ENCODE measurements at regions not wholly inside any gene's neighbourhood (a gene's known extent, or its start where the extent isn't known, plus 50 kb on each side); places are given as distances from the start of the nearest gene placed in this dataset.

DNA sequence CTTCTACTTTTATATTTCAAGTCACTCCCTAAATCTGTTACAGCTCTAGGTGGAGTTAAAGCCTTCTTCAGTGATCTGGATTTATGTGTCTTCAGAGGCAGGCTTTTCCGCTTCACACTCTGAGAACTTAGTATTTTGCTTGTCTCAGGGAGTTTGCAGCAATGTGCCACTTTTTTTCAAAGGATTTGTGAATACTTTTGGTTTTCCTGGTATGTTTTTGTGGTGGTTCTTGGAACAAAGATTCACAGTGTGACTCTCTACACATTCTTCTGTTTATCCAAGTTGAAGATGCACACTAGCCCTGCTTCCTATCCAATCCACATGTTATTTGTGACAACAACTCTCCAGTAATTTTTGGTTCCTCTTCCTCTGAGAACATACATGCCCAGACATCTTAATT is 1253.7 kb downstream of the TECRL start:
- BruUV-seq (replicated peaks): no TSS peak
- 4% methylated on average over 1 of the region's 1 CpG for WGBS (ENCODE audit: low lambda C conversion rate)
- Histone ChIP-seq H3K4me3 (replicated peaks in 1 of 3; ENCODE audit: insufficient read depth in 1 of 3, low read depth in 2 of 3, low read length in 3 of 3) (no peak overlapping the region), H3K27ac (ENCODE audit: extremely low read length, insufficient read depth, low read length) (no peak overlapping the region), H4K20me1 (ENCODE audit: insufficient read depth, low read length) (no peaks in the 10 kb centered on the region), H3K4me1 (ENCODE audit: insufficient read depth, low read length) (no peaks in the 10 kb centered on the region), H3K9me3 (ENCODE audit: low read length) (peaks cover 51% of the 10 kb centered on the region), H3K9ac (ENCODE audit: insufficient read depth, low read depth, low read length) (no peak overlapping the region), H3K79me2 (ENCODE audit: insufficient read depth, low read length) (no peaks in the 10 kb centered on the region), H3K4me2 (ENCODE audit: low read depth, low read length) (no peak overlapping the region), H3K27me3 (ENCODE audit: control insufficient read depth in 1 of 2, insufficient read depth in 2 of 2, low read length in 2 of 2) (no peaks in the 10 kb centered on the region), H2AFZ (ENCODE audit: low read length) (no peak overlapping the region), H3K36me3 (replicated peaks in 1 of 2; ENCODE audit: control insufficient read depth in 1 of 2, insufficient read depth in 2 of 2, low read length in 2 of 2) (no peaks in the 10 kb centered on the region)
- in situ Hi-C loops (cut with HindIII; ENCODE audit: extremely low pct_ligation_motif_present, low pct_unique_long_range_greater_than_20kb): no loop called here
- ATAC-seq: no peak
- ChIA-PET CTCF (ENCODE audit: low intra/inter-chr PET ratio, low total read pairs) (no interaction called here), POLR2A (no interaction called here)
- intact Hi-C loops (cut with micrococcal nuclease; ENCODE audit: unreplicated experiment): no loop called here
- no peak for FAIRE-seq
- no peak for DNase-seq (ENCODE audit: low spot score)
- TF ChIP-seq THAP11 (CRISPR knock-in tag; IDR thresholded peaks at IDR 0.05) (no peak), ZFAT (CRISPR knock-in tag; conservative IDR thresholded peaks at IDR 0.05) (no peak), YEATS4 (CRISPR knock-in tag; IDR thresholded peaks at IDR 0.05; ENCODE audit: borderline replicate concordance) (no peak), EHMT2 (IDR thresholded peaks at IDR 0.05; ENCODE audit: borderline replicate concordance, low read depth, low read length) (no peak), DMAP1 (CRISPR knock-in tag; IDR thresholded peaks at IDR 0.05) (no peak), ZNF546 (CRISPR knock-in tag; conservative IDR thresholded peaks at IDR 0.05) (no peak), NR3C1 (CRISPR knock-in tag; IDR thresholded peaks at IDR 0.05) (no peak), SATB2 (CRISPR knock-in tag; IDR thresholded peaks at IDR 0.05) (no peak), SP140L (CRISPR knock-in tag; IDR thresholded peaks at IDR 0.05; ENCODE audit: borderline replicate concordance) (no peak), ZMYM3 (CRISPR knock-in tag; IDR thresholded peaks at IDR 0.05) (no peak), ZNF260 (CRISPR knock-in tag; IDR thresholded peaks at IDR 0.05; ENCODE audit: borderline replicate concordance, low read depth) (no peak), RBM39 (IDR thresholded peaks at IDR 0.05; ENCODE audit: low read depth, low read length, poor library complexity, severe bottlenecking) (no peak)
- TF ChIP-seq, protein P1, sequence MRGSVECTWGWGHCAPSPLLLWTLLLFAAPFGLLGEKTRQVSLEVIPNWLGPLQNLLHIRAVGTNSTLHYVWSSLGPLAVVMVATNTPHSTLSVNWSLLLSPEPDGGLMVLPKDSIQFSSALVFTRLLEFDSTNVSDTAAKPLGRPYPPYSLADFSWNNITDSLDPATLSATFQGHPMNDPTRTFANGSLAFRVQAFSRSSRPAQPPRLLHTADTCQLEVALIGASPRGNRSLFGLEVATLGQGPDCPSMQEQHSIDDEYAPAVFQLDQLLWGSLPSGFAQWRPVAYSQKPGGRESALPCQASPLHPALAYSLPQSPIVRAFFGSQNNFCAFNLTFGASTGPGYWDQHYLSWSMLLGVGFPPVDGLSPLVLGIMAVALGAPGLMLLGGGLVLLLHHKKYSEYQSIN (CRISPR knock-in tag; IDR thresholded peaks at IDR 0.05; ENCODE audit: borderline replicate concordance): no peak
- TF ChIP-seq, protein P2, sequence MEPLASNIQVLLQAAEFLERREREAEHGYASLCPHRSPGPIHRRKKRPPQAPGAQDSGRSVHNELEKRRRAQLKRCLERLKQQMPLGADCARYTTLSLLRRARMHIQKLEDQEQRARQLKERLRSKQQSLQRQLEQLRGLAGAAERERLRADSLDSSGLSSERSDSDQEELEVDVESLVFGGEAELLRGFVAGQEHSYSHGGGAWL (CRISPR knock-in tag; IDR thresholded peaks at IDR 0.05): no peak
- TF ChIP-seq, protein P3, sequence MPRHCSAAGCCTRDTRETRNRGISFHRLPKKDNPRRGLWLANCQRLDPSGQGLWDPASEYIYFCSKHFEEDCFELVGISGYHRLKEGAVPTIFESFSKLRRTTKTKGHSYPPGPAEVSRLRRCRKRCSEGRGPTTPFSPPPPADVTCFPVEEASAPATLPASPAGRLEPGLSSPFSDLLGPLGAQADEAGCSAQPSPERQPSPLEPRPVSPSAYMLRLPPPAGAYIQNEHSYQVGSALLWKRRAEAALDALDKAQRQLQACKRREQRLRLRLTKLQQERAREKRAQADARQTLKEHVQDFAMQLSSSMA (CRISPR knock-in tag; IDR thresholded peaks at IDR 0.05): no peak
- TF ChIP-seq, protein P4, sequence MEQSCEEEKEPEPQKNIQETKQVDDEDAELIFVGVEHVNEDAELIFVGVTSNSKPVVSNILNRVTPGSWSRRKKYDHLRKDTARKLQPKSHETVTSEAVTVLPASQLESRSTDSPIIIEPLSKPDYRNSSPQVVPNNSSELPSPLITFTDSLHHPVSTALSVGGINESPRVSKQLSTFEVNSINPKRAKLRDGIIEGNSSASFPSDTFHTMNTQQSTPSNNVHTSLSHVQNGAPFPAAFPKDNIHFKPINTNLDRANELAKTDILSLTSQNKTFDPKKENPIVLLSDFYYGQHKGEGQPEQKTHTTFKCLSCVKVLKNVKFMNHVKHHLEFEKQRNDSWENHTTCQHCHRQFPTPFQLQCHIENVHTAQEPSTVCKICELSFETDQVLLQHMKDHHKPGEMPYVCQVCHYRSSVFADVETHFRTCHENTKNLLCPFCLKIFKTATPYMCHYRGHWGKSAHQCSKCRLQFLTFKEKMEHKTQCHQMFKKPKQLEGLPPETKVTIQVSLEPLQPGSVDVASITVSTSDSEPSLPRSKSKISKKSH (CRISPR knock-in tag; IDR thresholded peaks at IDR 0.05; ENCODE audit: borderline replicate concordance): no peak

Data from HepG2 (cell line).